Right renal cortex interstitium (tissue), 3 donors: ENCODE measurements at regions not wholly inside any gene's neighbourhood (a gene's known extent, or its start where the extent isn't known, plus 50 kb on each side); places are given as distances from the start of the nearest gene placed in this dataset.

Experiments used
- DNase-seq, 3 donors: peaks; one replicate each; pipeline ENCODE4 v3.0.0-alpha.2; 2013; ENCODE audit warnings: low read depth in 3 of 3, low spot score in 2 of 3

GRCh38 chr18:79608999-79609461 is 70.6 kb upstream of the CTDP1 start:
- no peak for DNase-seq

GRCh38 chr18:79609841-79610281 is 69.7 kb upstream of the CTDP1 start:
- no peak for DNase-seq

- no peak for DNase-seq
Measured at GRCh38 chr18:79610461-79611039, 69.1 kb upstream of the CTDP1 start.

GRCh38 chr18:79611040-79611681 is 68.4 kb upstream of the CTDP1 start:
- DNase-seq: no peak

- no peak for DNase-seq
Measured at GRCh38 chr18:79612291-79613108, 67.1 kb upstream of the CTDP1 start.

GRCh38 chr18:79613186-79613931 is 66.2 kb upstream of the CTDP1 start:
- DNase-seq: no peak

- no peak for DNase-seq
Measured at GRCh38 chr18:79614211-79614955, 65.2 kb upstream of the CTDP1 start.

- no peak for DNase-seq
Measured at GRCh38 chr18:79615091-79615490, 64.5 kb upstream of the CTDP1 start.

GRCh38 chr18:79615586-79615985 is 64.0 kb upstream of the CTDP1 start:
- DNase-seq: no peak

GRCh38 chr18:79616651-79617510 is 62.7 kb upstream of the CTDP1 start:
- no peak for DNase-seq

- no peak for DNase-seq
Measured at GRCh38 chr18:79617511-79618500, 61.8 kb upstream of the CTDP1 start.

GRCh38 chr18:79620576-79621165 is 58.9 kb upstream of the CTDP1 start:
- DNase-seq: no peak

GRCh38 chr18:79621501-79621900 is 58.1 kb upstream of the CTDP1 start:
- no peak for DNase-seq

- DNase-seq: no peak
Measured at GRCh38 chr18:79622004-79622403, 57.6 kb upstream of the CTDP1 start.

- no peak for DNase-seq
Measured at GRCh38 chr18:79624356-79625170, 55.0 kb upstream of the CTDP1 start.

GRCh38 chr18:79625195-79625923 is 54.2 kb upstream of the CTDP1 start:
- no peak for DNase-seq
